GM19397 (cell line): ENCODE measurements at regions not wholly inside any gene's neighbourhood (a gene's known extent, or its start where the extent isn't known, plus 50 kb on each side); places are given as distances from the start of the nearest gene placed in this dataset.

Experiments used
- ATAC-seq: cut with Tn5 transposase; IDR thresholded peaks from one replicate; pipeline ENCODE4 v1.9.1; 2021; ENCODE audit warnings: mild to moderate bottlenecking, moderate library complexity; ENCODE audit not compliant: unreplicated experiment

DNA sequence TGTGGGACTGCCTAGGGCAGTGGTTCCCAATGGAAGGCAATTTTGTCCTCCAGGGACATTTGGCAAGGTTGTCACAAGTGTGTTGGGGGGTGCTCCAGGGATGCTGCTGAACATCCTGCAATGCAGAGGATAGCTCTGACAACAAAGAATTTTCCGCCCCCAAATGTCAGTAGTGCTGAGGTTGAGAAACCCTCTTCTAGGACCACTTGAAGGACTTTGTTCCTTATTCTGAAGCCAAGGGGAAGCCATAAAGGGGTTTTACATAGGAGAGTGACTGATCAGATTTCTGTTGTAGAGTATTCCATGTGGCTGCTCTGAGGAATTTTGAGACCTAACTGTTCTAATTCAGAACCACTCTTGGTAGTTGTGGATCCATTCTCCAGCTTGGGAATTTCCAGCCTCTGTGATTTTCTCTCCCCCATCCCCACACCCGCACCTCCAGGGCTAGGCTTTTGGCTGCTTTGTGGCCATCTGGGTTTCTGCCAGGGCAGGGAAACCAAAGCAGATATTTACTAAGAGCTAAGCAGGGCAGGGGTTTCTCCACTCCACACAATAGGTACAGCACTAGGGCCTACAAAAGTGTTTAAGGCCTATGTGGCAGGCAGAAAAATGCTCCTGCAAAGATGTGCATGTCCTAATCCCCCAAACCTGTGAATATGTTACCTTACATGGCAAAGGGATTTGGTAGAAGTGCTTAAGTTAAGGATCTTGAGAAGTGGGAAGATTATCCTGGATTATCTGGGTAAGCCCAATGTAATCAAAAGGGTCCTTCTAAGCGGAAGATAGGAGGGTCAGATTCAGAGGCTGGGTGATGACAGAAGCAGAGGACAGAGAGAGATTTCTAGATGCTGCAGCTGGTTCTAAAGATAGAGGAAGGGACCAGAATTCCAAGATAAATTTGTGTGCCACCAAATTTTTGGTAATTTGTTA lies 135.4 kb downstream of the TMEM17 start:
- ATAC-seq, result no peak

- no peak for ATAC-seq
Observed at GRCh38 chr2:62369541-62370202, 136.3 kb downstream of the TMEM17 start.

DNA sequence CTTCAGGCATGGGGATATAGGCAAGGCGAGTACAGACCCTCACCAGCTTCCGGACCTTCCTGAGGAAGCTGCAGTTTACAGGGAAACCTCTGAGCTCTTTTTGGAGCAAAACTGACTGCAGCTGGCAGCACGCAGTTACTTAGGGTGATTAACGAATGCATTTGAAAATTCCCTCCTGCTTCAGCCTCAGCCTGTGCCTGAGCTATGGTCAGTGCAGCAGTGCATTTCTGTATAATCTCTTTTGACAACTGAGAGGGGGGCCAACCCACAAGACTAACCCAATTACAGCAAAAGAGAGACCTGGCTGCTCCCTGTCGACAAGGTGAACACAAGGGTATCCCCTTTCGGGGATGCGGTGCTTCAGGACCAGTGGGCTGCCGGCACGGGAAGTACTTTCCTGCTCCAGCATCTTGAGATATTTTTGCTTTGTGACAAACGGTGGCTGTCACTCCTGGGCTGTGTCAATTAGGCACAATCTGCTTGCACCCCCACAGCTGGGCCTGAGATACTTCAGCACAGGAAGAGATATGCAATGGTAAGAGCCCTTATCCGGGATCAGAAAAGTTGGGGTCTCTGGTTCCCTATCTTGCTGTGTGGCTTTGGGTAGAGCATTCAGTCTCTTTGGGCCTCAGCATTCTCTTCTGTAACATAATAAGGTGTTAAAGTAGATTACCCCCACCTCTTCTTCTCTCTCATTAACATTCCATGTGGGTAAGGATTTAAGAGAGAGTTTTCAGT lies 141.0 kb downstream of the TMEM17 start:
- no peak for ATAC-seq

DNA sequence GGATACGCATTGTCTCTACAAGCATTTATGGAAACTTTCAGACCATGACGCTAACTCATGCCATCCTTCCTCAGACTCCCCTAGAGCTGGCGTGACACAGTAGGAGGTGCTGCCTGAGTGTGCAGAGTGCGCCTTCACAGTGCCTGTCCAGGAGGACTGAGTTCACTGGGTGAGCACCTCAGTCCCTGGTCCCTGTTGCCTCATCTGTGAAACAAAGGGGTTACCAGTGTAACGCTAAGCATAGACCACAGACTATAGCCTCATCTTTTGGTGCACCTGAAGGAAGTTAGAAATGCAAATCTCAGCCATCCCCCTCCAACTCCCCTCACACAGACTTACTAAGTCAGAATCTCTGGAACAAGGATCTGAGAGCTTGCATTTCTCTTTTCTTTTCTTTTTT lies 142.8 kb downstream of the TMEM17 start:
- ATAC-seq, result peak; percentile 83

- peak; percentile 19 for ATAC-seq
Observed at GRCh38 chr2:62362561-62362960, 143.4 kb downstream of the TMEM17 start.

GRCh38 chr2:62361964-62362363 lies 144.0 kb downstream of the TMEM17 start:
- ATAC-seq, result no peak

- ATAC-seq, result no peak
Observed at GRCh38 chr2:62354771-62355561, 151.0 kb downstream of the TMEM17 start.

DNA sequence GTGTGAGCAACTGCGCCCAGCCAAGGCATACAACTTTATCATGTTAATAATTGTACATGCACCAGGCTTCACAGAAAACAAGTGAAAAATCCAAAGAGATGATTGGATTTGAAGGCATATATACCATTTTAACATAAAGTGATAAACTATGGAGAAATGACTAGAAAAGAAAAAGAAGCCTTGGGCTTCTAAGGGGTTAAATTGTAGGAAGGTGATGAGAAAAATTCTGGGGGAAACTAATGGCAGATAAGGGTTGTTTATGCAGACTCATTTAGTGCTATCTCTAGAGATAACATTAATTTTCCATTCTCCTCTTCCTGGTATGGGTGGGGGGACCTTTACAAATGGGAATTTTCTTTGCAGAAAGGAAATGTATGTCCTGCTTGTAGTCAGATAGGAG lies 154.0 kb downstream of the TMEM17 start:
- no peak for ATAC-seq

- no peak for ATAC-seq
Observed at GRCh38 chr2:62349788-62350187, 153.9 kb downstream of the B3GNT2 start.

GRCh38 chr2:62348700-62349099 lies 152.8 kb downstream of the B3GNT2 start:
- no peak for ATAC-seq

DNA sequence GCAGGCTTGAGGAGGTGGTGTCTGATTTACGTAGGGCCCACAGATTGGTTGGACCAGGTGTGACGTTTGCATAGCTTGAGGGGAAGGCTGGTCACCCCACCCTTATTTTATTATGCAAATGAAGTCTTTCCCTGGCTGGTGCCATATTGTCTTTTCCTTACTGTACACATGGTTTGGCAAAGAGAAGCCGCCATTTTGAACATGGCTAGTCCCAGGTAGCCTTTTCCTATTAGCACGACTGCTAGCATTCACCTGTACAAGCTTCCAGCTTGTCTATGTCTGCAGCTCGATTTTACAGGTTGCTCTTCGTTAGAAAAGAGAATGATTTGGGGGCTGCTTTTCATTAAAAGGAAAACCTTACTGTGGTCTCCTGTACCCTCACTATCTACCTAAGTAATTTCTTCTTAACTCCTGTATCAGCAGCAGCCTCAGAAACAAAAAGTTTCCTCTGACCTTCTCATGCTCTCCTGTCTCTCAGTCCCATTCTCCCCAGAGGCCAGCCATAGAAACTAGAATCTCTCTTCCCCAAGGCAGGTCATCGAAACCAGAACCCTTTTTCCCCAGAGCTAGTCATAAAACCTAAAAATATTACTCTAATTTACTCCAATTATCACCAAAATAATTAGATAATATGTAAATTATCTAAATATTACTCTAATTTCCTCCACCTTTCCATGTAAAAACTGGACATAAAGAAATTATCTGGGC lies 151.8 kb downstream of the B3GNT2 start:
- ATAC-seq, result no peak

GRCh38 chr2:62344472-62344871 lies 148.6 kb downstream of the B3GNT2 start:
- ATAC-seq, result peak; percentile 78

DNA sequence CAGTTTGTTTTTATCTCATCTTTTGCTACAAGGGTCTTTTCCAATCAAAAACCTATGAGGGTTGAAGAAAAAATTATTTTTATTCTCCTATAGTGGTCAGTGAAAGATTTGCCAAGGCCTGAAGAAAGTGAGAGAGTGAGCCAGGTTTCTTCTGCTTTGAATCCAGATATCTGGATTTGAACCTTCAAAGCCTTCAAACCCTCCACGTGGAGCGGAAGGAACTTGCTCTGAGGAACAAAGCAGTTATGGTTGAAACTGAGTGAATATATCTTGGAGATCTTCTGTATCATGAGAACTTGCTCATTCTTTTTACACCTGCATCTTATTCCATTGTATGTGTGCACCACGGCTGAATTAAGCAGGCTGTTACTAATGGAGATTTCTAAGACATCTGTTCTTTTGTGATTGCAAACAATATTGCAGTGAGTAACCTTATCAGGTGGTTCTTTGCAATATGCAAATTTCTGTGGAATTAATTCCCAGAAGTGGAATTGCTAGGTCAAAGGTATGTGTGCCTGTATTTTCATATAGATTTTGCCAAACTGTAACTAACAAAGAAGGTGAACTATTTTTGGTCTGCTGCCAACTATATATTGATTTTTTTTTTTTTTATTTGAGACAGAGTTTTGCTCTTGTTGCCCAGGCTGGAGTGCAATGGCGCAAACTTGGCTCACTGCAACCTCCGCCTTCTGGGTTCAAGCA lies 147.9 kb downstream of the B3GNT2 start:
- ATAC-seq, result no peak

GRCh38 chr2:62343206-62343605 lies 147.3 kb downstream of the B3GNT2 start:
- no peak for ATAC-seq

GRCh38 chr2:62340994-62341484 lies 145.1 kb downstream of the B3GNT2 start:
- no peak for ATAC-seq

DNA sequence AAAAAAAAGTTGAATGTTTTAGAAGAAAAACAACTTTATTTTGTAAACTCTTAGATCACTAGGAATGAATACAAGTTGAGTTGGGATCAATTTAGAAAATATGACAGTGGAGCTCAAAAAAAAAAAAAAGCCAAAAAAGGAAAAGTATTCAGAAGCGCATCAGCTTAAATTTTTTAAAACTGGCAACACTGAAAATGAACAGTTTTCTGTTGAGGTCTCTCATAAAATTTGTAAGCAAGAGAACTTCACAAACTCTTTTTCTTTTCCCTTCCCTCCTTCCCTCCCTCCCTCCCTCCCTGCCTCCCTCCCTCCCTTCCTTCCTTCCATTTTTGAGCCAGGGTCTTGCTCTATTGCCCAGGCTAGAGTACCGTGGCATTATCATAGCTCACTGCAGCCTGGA lies 143.9 kb downstream of the B3GNT2 start:
- ATAC-seq, result no peak

DNA sequence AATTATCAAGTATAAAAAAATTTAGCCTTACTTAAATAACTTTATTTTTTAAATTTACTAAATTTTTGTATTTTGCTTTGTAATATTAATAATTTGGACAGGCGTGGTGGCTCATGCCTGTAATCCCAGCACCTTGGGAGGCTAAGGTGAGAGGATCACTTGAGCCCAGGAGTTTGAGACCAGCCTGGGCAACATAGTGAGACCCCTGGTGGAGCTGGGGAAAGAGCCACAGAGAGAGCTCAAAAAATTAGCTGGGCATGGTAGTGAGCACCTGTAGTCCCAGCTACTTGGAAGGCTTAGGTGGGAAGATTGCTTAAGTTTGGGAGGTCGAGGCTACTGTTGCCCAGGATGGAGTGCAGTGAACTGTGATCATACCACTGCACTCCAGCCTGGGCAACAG lies 143.5 kb downstream of the B3GNT2 start:
- no peak for ATAC-seq

- ATAC-seq, result no peak
Observed at GRCh38 chr2:62338111-62338510, 142.2 kb downstream of the B3GNT2 start.

DNA sequence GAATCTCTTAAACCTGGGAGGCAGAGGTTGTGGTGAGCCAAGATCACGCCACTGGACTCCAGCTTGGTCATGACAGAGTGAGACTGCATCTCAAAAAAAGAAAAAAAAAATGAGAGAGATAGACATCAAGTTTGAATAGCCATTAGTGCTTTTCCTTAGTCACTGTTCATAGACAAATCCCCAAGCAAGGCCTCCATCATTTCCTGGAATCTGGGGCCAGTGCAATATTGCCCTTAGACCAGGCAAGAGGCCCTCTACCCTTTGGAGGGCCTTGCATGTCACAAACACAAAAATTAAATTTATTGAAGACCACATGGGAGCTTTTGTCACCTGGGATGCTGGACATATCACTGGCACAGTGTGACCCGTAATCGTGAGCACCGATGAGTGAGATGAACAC lies 141.5 kb downstream of the B3GNT2 start:
- ATAC-seq, result no peak
